Breast epithelium (tissue), 4 donors: ENCODE measurements at regions not wholly inside any gene's neighbourhood (a gene's known extent, or its start where the extent isn't known, plus 50 kb on each side); places are given as distances from the start of the nearest gene placed in this dataset.
A peak's percentile ranks its signal among the peaks of the same experiment; 100 is the strongest.
"Not testable (repeated sequence)": the region's sequence is repeated elsewhere in the genome, so short reads cannot be mapped to it uniquely, and the experiment has no call there.

Experiments
- DNase-seq, 2 donors: peaks; one replicate each; pipeline ENCODE4 v3.0.0-alpha.2; 2019; ENCODE audit warnings: low spot score in 2 of 2
- H3K27ac ChIP-seq, 2 donors: fragments of 200-600 bp; sonication (generic) in 1 of 2; one replicate each; pipeline ENCODE4 v1.5.1; 2016 to 2019; ENCODE audit warnings: mild to moderate bottlenecking in 1 of 2
- H3K27me3 ChIP-seq, 2 donors: fragments of 200-600 bp; sonication (generic) in 1 of 2; one replicate each; pipeline versions ENCODE4 v1.5.1 to v1.6.0; 2017 to 2019; ENCODE audit warnings: control low read depth in 1 of 2, mild to moderate bottlenecking in 1 of 2
- H3K36me3 ChIP-seq: fragments of 200-600 bp; one replicate; pipeline ENCODE4 v1.5.1; 2019
- H3K4me1 ChIP-seq, 2 donors: fragments of 200-600 bp; sonication (generic); one replicate each; pipeline ENCODE4 v1.5.1; 2016 to 2019; ENCODE audit warnings: control low read depth in 1 of 2
- H3K4me3 ChIP-seq, 3 donors: fragments of 200-600 bp; sonication (generic); 1 replicate in 2 of 3; 2 replicates in 1 of 3; pipeline ENCODE4 v1.5.1; 2016 to 2019; ENCODE audit warnings: mild to moderate bottlenecking in 3 of 3, moderate library complexity in 2 of 3
- H3K9me3 ChIP-seq, 2 donors: fragments of 200-600 bp; sonication (generic) in 1 of 2; one replicate each; pipeline ENCODE4 v1.5.1; 2016 to 2019; ENCODE audit warnings: control low read depth in 1 of 2
- CTCF ChIP-seq, 3 donors: fragments of 450-650 bp; IDR thresholded peaks; one replicate each; pipeline ENCODE4 v1.5.1; 2016 to 2017; ENCODE audit warnings: antibody characterized with exemption in 3 of 3, mild to moderate bottlenecking in 3 of 3, moderate library complexity in 3 of 3
- POLR2A ChIP-seq: fragments of 450-650 bp; IDR thresholded peaks from one replicate; pipeline ENCODE4 v1.6.1; 2016; ENCODE audit warnings: antibody characterized with exemption, mild to moderate bottlenecking, moderate library complexity
- POLR2AphosphoS5 ChIP-seq, 3 donors: sonication (generic); formaldehyde crosslinking; IDR thresholded peaks; one replicate each; pipeline ENCODE4 v1.6.1; 2017; ENCODE audit warnings: antibody characterized with exemption in 3 of 3
- intact Hi-C: fragments of 100-400 bp; cut with DNase I; formaldehyde crosslinking; loops from one replicate; pipeline ENCODE4 v1.15.1; 2023; ENCODE audit warnings: low total_unique reads

GRCh38 chr5:67552773-67553172 is 356.2 kb upstream of the CD180 start:
- intact Hi-C loops: no loop called here
- TF ChIP-seq POLR2A: no peak
- TF ChIP-seq CTCF (IDR thresholded peaks at IDR 0.05): no peak
- no peak overlapping the region for H3K4me3 ChIP-seq

GRCh38 chr5:67549947-67550346 is 353.3 kb upstream of the CD180 start:
- H3K27ac ChIP-seq: no peak overlapping the region
- no peak for DNase-seq
- H3K4me3 ChIP-seq: no peak overlapping the region
- H3K27me3 ChIP-seq: no peaks in the 10 kb centered on the region
- H3K4me1 ChIP-seq: no peaks in the 10 kb centered on the region
- TF ChIP-seq CTCF (IDR thresholded peaks at IDR 0.05) (no peak), POLR2A (no peak), POLR2AphosphoS5 (IDR thresholded peaks at IDR 0.05) (no peak)
- intact Hi-C loops: no loop called here
- H3K36me3 ChIP-seq: no peaks in the 10 kb centered on the region
- no peaks in the 10 kb centered on the region for H3K9me3 ChIP-seq

More at GRCh38 chr5:67552773-67553172, 356.2 kb upstream of the CD180 start:
- Histone ChIP-seq H3K27me3 (no peaks in the 10 kb centered on the region), H3K4me1 (no peaks in the 10 kb centered on the region), H3K36me3 (no peaks in the 10 kb centered on the region), H3K9me3 (no peaks in the 10 kb centered on the region), H3K27ac (no peak overlapping the region)
- no peak for DNase-seq

- no peaks in the 10 kb centered on the region for H3K27me3 ChIP-seq
- DNase-seq: no peak
- H3K4me3 ChIP-seq: no peak overlapping the region
- intact Hi-C loops: no loop called here
- no peak for TF ChIP-seq POLR2AphosphoS5 (IDR thresholded peaks at IDR 0.05)
- no peak overlapping the region for H3K27ac ChIP-seq
- no peaks in the 10 kb centered on the region for H3K36me3 ChIP-seq
- no peaks in the 10 kb centered on the region for H3K4me1 ChIP-seq
- H3K9me3 ChIP-seq: no peaks in the 10 kb centered on the region
These were observed 352.7 kb upstream of the CD180 start for GRCh38 chr5:67549296-67549618.

- H3K9me3 ChIP-seq: no peaks in the 10 kb centered on the region
- intact Hi-C loops: no loop called here
- TF ChIP-seq CTCF (IDR thresholded peaks at IDR 0.05) (no peak), POLR2A (no peak), POLR2AphosphoS5 (IDR thresholded peaks at IDR 0.05) (no peak)
- no peak for DNase-seq
- H3K4me1 ChIP-seq: no peaks in the 10 kb centered on the region
- peak overlapping the region in 1 of 3 donors; percentile 15 for H3K4me3 ChIP-seq
- no peaks in the 10 kb centered on the region for H3K36me3 ChIP-seq
- H3K27ac ChIP-seq: no peak overlapping the region
- H3K27me3 ChIP-seq: no peaks in the 10 kb centered on the region
These were observed 352.1 kb upstream of the CD180 start for GRCh38 chr5:67548520-67549295.

GRCh38 chr5:67547682-67548081 is 351.1 kb upstream of the CD180 start:
- no peak overlapping the region for H3K27ac ChIP-seq

GRCh38 chr5:67544942-67545341 is 348.3 kb upstream of the CD180 start:
- DNase-seq, H3K27ac ChIP-seq, H3K4me1 ChIP-seq, H3K27me3 ChIP-seq, H3K36me3 ChIP-seq, H3K4me3 ChIP-seq, H3K9me3 ChIP-seq: not testable (repeated sequence)
- intact Hi-C loops: loop anchor here (1.0 kb wide), 1 partner anchor 11 kb away; no protein-coding TSS in a partner anchor

More at GRCh38 chr5:67547682-67548081, 351.1 kb upstream of the CD180 start:
- Histone ChIP-seq H3K36me3 (no peaks in the 10 kb centered on the region), H3K4me3 (no peak overlapping the region), H3K9me3 (no peaks in the 10 kb centered on the region), H3K27me3 (no peaks in the 10 kb centered on the region), H3K4me1 (no peaks in the 10 kb centered on the region)
- DNase-seq: no peak
- TF ChIP-seq POLR2A: no peak
- TF ChIP-seq POLR2AphosphoS5 (IDR thresholded peaks at IDR 0.05): no peak
- TF ChIP-seq CTCF (IDR thresholded peaks at IDR 0.05): no peak
- intact Hi-C loops: no loop called here
